SKM-1 treated with dmso at 0.1 percent for 144 hours (cell line): ENCODE measurements at regions not wholly inside any gene's neighbourhood (a gene's known extent, or its start where the extent isn't known, plus 50 kb on each side); places are given as distances from the start of the nearest gene placed in this dataset.

Experiments used
- DNase-seq: peaks from one replicate; lab custom pipeline; 2025; ENCODE audit not compliant: unreplicated experiment; lab: John Stamatoyannopoulos, UW

GRCh38 chr2:70397186-70397585, 95.3 kb upstream of the FAM136A start:
- DNase-seq = no peak

GRCh38 chr2:70396612-70397011, 94.7 kb upstream of the FAM136A start:
- DNase-seq = no peak

GRCh38 chr2:70393881-70394280, 92.0 kb upstream of the FAM136A start:
- DNase-seq = no peak

GRCh38 chr2:70391988-70392387, 90.1 kb upstream of the FAM136A start:
- DNase-seq = no peak

- no peak for DNase-seq
These were observed 89.4 kb upstream of the FAM136A start for GRCh38 chr2:70391259-70391658.

- DNase-seq = no peak
These were observed 86.9 kb upstream of the FAM136A start for GRCh38 chr2:70388813-70389212.

- DNase-seq = no peak
These were observed 86.3 kb upstream of the FAM136A start for GRCh38 chr2:70388128-70388527.

- no peak for DNase-seq
These were observed 84.2 kb upstream of the FAM136A start for GRCh38 chr2:70385966-70386595.

GRCh38 chr2:70385204-70385603, 83.3 kb upstream of the FAM136A start:
- no peak for DNase-seq

- DNase-seq = no peak
These were observed 80.0 kb upstream of the FAM136A start for GRCh38 chr2:70381821-70382220.

- no peak for DNase-seq
These were observed 79.4 kb upstream of the FAM136A start for GRCh38 chr2:70381235-70381634.

- DNase-seq = peak; percentile 9
These were observed 78.8 kb upstream of the FAM136A start for GRCh38 chr2:70380621-70381020.

- DNase-seq = no peak
These were observed 72.7 kb upstream of the FAM136A start for GRCh38 chr2:70374616-70375015.

GRCh38 chr2:70371753-70372152, 69.9 kb upstream of the FAM136A start:
- DNase-seq = no peak

- no peak for DNase-seq
These were observed 67.2 kb upstream of the FAM136A start for GRCh38 chr2:70369082-70369481.

GRCh38 chr2:70368545-70368944, 66.7 kb upstream of the FAM136A start:
- DNase-seq = no peak

GRCh38 chr2:70367722-70368323, 66.0 kb upstream of the FAM136A start:
- no peak for DNase-seq

GRCh38 chr2:70362661-70363060, 60.8 kb upstream of the FAM136A start:
- DNase-seq = no peak

GRCh38 chr2:70360661-70361270, 58.9 kb upstream of the FAM136A start:
- no peak for DNase-seq

GRCh38 chr2:70357684-70358071, 55.8 kb upstream of the FAM136A start:
- no peak for DNase-seq

GRCh38 chr2:70356941-70357683, 55.2 kb upstream of the FAM136A start:
- no peak for DNase-seq
